ENCODE measurements at regions not wholly inside any gene's neighbourhood (a gene's known extent, or its start where the extent isn't known, plus 50 kb on each side); places are given as distances from the start of the nearest gene placed in this dataset.
"Not testable (repeated sequence)": the region's sequence is repeated elsewhere in the genome, so short reads cannot be mapped to it uniquely, and the experiment has no call there.

DNA sequence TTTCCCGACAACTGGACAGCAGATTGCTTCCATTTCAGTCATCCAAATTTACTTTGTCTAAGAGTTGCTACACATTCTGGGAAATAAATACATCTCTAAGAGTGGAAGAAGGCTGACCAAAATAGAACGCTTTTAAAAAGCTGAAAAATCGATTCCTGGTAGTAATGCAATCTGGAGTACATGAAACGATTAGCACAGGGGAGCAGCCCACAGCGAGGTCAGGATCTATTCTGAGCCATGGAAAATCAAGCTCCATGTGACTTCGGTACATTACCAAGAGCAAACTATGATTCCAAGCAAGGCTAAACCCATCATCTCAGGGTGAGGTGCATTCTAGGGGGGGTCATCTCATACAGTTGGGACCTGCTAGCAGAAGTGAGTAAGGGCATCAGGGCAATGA, 249.3 kb downstream of the BLID start:
- H3K9ac ChIP-seq (ENCODE audit: insufficient read depth in 1 of 2, low read length in 2 of 2): no peak overlapping the region
- ATAC-seq (ENCODE audit: insufficient read depth, low FRiP score) (no peak), DNase-seq (no peak)
- H3K27ac ChIP-seq (ENCODE audit: low read depth in 1 of 2, low read length in 1 of 2): no peak overlapping the region
- no peaks in the 10 kb centered on the region for H3K36me3 ChIP-seq (ENCODE audit: control insufficient read depth in 4 of 4, insufficient read depth in 4 of 4, low read length in 4 of 4)
- H3K4me3 ChIP-seq: no peak overlapping the region
- peaks cover 0 to 7% (median 0%) of the 10 kb centered on the region in 4 donors for H3K9me3 ChIP-seq (ENCODE audit: control insufficient read depth in 4 of 4, insufficient read depth in 3 of 4, low read length in 3 of 4)
- TF ChIP-seq CTCF (IDR thresholded peaks at IDR 0.05; ENCODE audit: control extremely low read depth, extremely low read depth): no peak
- 87 to 95% methylated on average over 6 of the region's 6 CpGs for whole genome bisulfite sequencing, 2 donors
- no peaks in the 10 kb centered on the region for H3K27me3 ChIP-seq (ENCODE audit: control insufficient read depth in 3 of 3, insufficient read depth in 3 of 3, low read length in 2 of 3)
- peaks cover 0 to 4% (median 3%) of the 10 kb centered on the region in 5 donors for H3K4me1 ChIP-seq (ENCODE audit: control insufficient read depth in 5 of 5, insufficient read depth in 5 of 5, low read length in 5 of 5)

GRCh38 chr11:121864660-121865059, 251.4 kb downstream of the BLID start:
- H3K4me3 ChIP-seq: no peak overlapping the region

GRCh38 chr11:121863126-121863525, 252.9 kb downstream of the BLID start:
- no peak for ATAC-seq (ENCODE audit: insufficient read depth, low FRiP score)
- WGBS, 2 donors: 78 to 86% methylated on average over 4 of the region's 4 CpGs
- H3K9me3 ChIP-seq (ENCODE audit: control insufficient read depth in 4 of 4, insufficient read depth in 3 of 4, low read length in 3 of 4): peaks cover 0 to 7% (median 0%) of the 10 kb centered on the region in 4 donors
- H3K36me3 ChIP-seq (ENCODE audit: control insufficient read depth in 4 of 4, insufficient read depth in 4 of 4, low read length in 4 of 4): no peaks in the 10 kb centered on the region
- TF ChIP-seq CTCF (IDR thresholded peaks at IDR 0.05; ENCODE audit: control extremely low read depth, extremely low read depth): no peak
- no peak for DNase-seq
- H3K4me3 ChIP-seq: no peak overlapping the region
- no peaks in the 10 kb centered on the region for H3K4me1 ChIP-seq (ENCODE audit: control insufficient read depth in 5 of 5, insufficient read depth in 5 of 5, low read length in 5 of 5)
- H3K27me3 ChIP-seq (ENCODE audit: control insufficient read depth in 3 of 3, insufficient read depth in 3 of 3, low read length in 2 of 3): no peaks in the 10 kb centered on the region
- H3K27ac ChIP-seq (ENCODE audit: low read depth in 1 of 2, low read length in 1 of 2): no peak overlapping the region
- H3K9ac ChIP-seq (ENCODE audit: insufficient read depth in 1 of 2, low read length in 2 of 2): no peak overlapping the region

More at GRCh38 chr11:121864660-121865059, 251.4 kb downstream of the BLID start:
- H3K27ac ChIP-seq (ENCODE audit: low read depth in 1 of 2, low read length in 1 of 2): no peak overlapping the region
- no peak for TF ChIP-seq CTCF (IDR thresholded peaks at IDR 0.05; ENCODE audit: control extremely low read depth, extremely low read depth)
- no peak overlapping the region for H3K9ac ChIP-seq (ENCODE audit: insufficient read depth in 1 of 2, low read length in 2 of 2)
- no peaks in the 10 kb centered on the region for H3K36me3 ChIP-seq (ENCODE audit: control insufficient read depth in 4 of 4, insufficient read depth in 4 of 4, low read length in 4 of 4)
- H3K4me1 ChIP-seq (ENCODE audit: control insufficient read depth in 5 of 5, insufficient read depth in 5 of 5, low read length in 5 of 5): no peaks in the 10 kb centered on the region
- H3K9me3 ChIP-seq (ENCODE audit: control insufficient read depth in 4 of 4, insufficient read depth in 3 of 4, low read length in 3 of 4): peaks cover 0 to 7% (median 0%) of the 10 kb centered on the region in 4 donors
- ATAC-seq (ENCODE audit: insufficient read depth, low FRiP score) (no peak), DNase-seq (no peak)
- no peaks in the 10 kb centered on the region for H3K27me3 ChIP-seq (ENCODE audit: control insufficient read depth in 3 of 3, insufficient read depth in 3 of 3, low read length in 2 of 3)
- 84 to 87% methylated on average over 1 of the region's 1 CpG for WGBS, 2 donors

DNA sequence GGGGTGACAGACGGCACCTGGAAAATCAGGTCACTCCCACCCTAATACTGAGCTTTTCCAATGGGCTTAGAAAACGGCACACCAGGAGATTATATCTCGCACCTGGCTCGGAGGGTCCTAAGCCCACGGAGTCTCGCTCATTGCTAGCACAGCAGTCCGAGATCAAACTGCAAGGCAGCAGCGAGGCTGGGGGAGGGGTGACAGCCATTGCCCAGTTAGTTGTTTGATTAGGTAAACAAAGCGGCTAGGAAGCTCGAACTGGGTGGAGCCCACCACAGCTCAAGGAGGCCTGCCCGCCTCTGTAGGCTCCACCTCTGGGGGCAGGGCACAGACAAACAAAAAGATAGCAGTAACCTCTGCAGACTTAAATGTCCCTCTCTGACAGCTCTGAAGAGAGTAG, 260.9 kb downstream of the BLID start:
- ATAC-seq (ENCODE audit: insufficient read depth, low FRiP score); H3K9me3 ChIP-seq (ENCODE audit: control insufficient read depth in 4 of 4, insufficient read depth in 3 of 4, low read length in 3 of 4); DNase-seq; H3K9ac ChIP-seq (ENCODE audit: insufficient read depth in 1 of 2, low read length in 2 of 2); H3K4me3 ChIP-seq; H3K4me1 ChIP-seq (ENCODE audit: control insufficient read depth in 5 of 5, insufficient read depth in 5 of 5, low read length in 5 of 5); H3K27me3 ChIP-seq (ENCODE audit: control insufficient read depth in 3 of 3, insufficient read depth in 3 of 3, low read length in 2 of 3); H3K36me3 ChIP-seq (ENCODE audit: control insufficient read depth in 4 of 4, insufficient read depth in 4 of 4, low read length in 4 of 4); H3K27ac ChIP-seq (ENCODE audit: low read depth in 1 of 2, low read length in 1 of 2): not testable (repeated sequence)
- 87 to 95% methylated on average over 10 to 11 of the region's 11 CpGs for WGBS, 2 donors
